SH-SY5Y (cell line): ENCODE measurements at regions not wholly inside any gene's neighbourhood (a gene's known extent, or its start where the extent isn't known, plus 50 kb on each side); places are given as distances from the start of the nearest gene placed in this dataset.

Experiments
- GATA2 ChIP-seq: IDR thresholded peaks from 2 replicates; pipeline ENCODE4 v1.6.1; 2011; ENCODE audit warnings: mild to moderate bottlenecking, low read depth, low read length
- GATA3 ChIP-seq: IDR thresholded peaks from 2 replicates; pipeline ENCODE4 v1.6.1; 2011; ENCODE audit warnings: low read depth, mild to moderate bottlenecking, low read length, moderate library complexity

DNA sequence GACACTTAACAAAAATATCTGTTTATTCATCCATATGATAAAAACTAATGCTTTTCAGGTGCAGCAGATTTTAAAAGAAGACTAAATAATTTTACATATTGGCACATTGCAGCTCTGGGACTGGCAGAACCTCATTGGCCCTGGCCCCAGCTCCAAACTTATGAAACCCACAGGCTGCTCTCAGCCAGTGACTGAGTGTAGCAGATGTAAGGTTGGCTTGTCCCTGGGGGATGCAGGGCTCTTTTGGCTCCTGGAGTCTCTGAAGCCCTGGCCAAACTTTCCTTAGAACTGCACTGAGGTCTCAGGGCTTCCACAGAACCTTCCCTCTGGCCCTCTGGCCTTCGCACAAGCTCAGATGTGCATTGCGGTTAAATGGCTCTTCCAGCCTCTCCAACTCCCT lies 725.0 kb upstream of the SOX11 start:
- TF ChIP-seq GATA3 (no peak), GATA2 (no peak)
